Activated CD4-positive, alpha-beta T cell treated with anti-CD3 and anti-CD28 coated beads for 36 hours (primary cell): ENCODE measurements at regions not wholly inside any gene's neighbourhood (a gene's known extent, or its start where the extent isn't known, plus 50 kb on each side); places are given as distances from the start of the nearest gene placed in this dataset.
"Not testable (repeated sequence)": the region's sequence is repeated elsewhere in the genome, so short reads cannot be mapped to it uniquely, and the experiment has no call there.

Experiments used
- ATAC-seq: fragments of 200-7000 bp; cut with Tn5 transposase; one replicate; pipeline ENCODE4 v1.10.0; 2021; ENCODE audit warnings: mild to moderate bottlenecking, moderate library complexity
- CTCF ChIA-PET: fragments of 350-600 bp; sonication (Branson Sonifier 250); formaldehyde crosslinking; loops from one replicate; lab custom pipeline; 2021; ENCODE audit warnings: antibody characterized with exemption; lab: Charles Lee
- POLR2A ChIA-PET: fragments of 350-600 bp; sonication (Branson Sonifier 250); formaldehyde crosslinking; loops from one replicate; lab custom pipeline; 2021; ENCODE audit warnings: antibody characterized with exemption, inconsistent platforms; lab: Charles Lee
- DNase-seq: peaks from one replicate; pipeline ENCODE4 v3.0.0-alpha.2; 2020
- H3K27ac Mint-ChIP-seq: one replicate; pipeline ENCODE4 v1.8.0; 2021; ENCODE audit warnings: mixed read lengths
- H3K27me3 Mint-ChIP-seq: one replicate; pipeline ENCODE4 v1.8.0; 2021; ENCODE audit warnings: mixed read lengths
- H3K36me3 Mint-ChIP-seq: one replicate; pipeline ENCODE4 v1.8.0; 2021; ENCODE audit warnings: low read depth, mixed read lengths
- H3K4me1 Mint-ChIP-seq: one replicate; pipeline ENCODE4 v1.8.0; 2021; ENCODE audit warnings: mixed read lengths
- H3K4me3 Mint-ChIP-seq: one replicate; pipeline ENCODE4 v1.8.0; 2021; ENCODE audit warnings: mild to moderate bottlenecking, moderate library complexity, mixed read lengths
- H3K9me3 Mint-ChIP-seq: one replicate; pipeline ENCODE4 v1.8.0; 2021; ENCODE audit warnings: low read depth, mixed read lengths
- intact Hi-C, 2 experiments: fragments of 100-400 bp; cut with DNase I in 1 of 2; cut with micrococcal nuclease in 1 of 2; formaldehyde crosslinking; loops; one replicate each; pipeline versions ENCODE4 v1.14.2 to v1.15.1; 2022 to 2024; cut with DNase I, micrococcal nuclease

GRCh38 chr1:106366627-106367319 is 689.7 kb upstream of the PRMT6 start:
- POLR2A ChIA-PET, result no interaction called here
- Mint-ChIP-seq H3K4me1 (no peaks in the 10 kb centered on the region), H3K9me3 (peaks cover 11% of the 10 kb centered on the region), H3K36me3 (no peaks in the 10 kb centered on the region), H3K4me3 (no peak overlapping the region), H3K27ac (no peak overlapping the region), H3K27me3 (no peaks in the 10 kb centered on the region)
- no peak for ATAC-seq
- CTCF ChIA-PET, result interaction anchor here (1.0 kb wide), 1 partner anchor 314 kb away, joined by 3 read pairs; no protein-coding TSS in a partner anchor
- DNase-seq, result no peak
- intact Hi-C loops, result no loop called here

- no peaks in the 10 kb centered on the region for H3K27me3 Mint-ChIP-seq
- no peaks in the 10 kb centered on the region for H3K36me3 Mint-ChIP-seq
- no peak for DNase-seq
- no peak overlapping the region for H3K4me3 Mint-ChIP-seq
- ChIA-PET POLR2A (no interaction called here), CTCF (no interaction called here)
- intact Hi-C loops, result no loop called here
- no peak overlapping the region for H3K27ac Mint-ChIP-seq
- peaks cover 13% of the 10 kb centered on the region for H3K9me3 Mint-ChIP-seq
- H3K4me1 Mint-ChIP-seq, result no peaks in the 10 kb centered on the region
- ATAC-seq, result no peak
Measured at GRCh38 chr1:106378261-106378660, 678.2 kb upstream of the PRMT6 start.

GRCh38 chr1:106380772-106381171 is 675.7 kb upstream of the PRMT6 start:
- DNase-seq (no peak), ATAC-seq (no peak)
- H3K27ac Mint-ChIP-seq, result no peak overlapping the region
- POLR2A ChIA-PET, result no interaction called here
- no peaks in the 10 kb centered on the region for H3K27me3 Mint-ChIP-seq
- CTCF ChIA-PET, result no interaction called here
- intact Hi-C loops, result no loop called here
- no peak overlapping the region for H3K4me3 Mint-ChIP-seq
- no peaks in the 10 kb centered on the region for H3K36me3 Mint-ChIP-seq
- peaks cover 14% of the 10 kb centered on the region for H3K9me3 Mint-ChIP-seq
- no peaks in the 10 kb centered on the region for H3K4me1 Mint-ChIP-seq

GRCh38 chr1:106389160-106389559 is 667.3 kb upstream of the PRMT6 start:
- intact Hi-C loops, H3K36me3 Mint-ChIP-seq, ATAC-seq, DNase-seq, H3K4me3 Mint-ChIP-seq, H3K27me3 Mint-ChIP-seq, H3K4me1 Mint-ChIP-seq, H3K9me3 Mint-ChIP-seq, POLR2A ChIA-PET, CTCF ChIA-PET, H3K27ac Mint-ChIP-seq: not testable (repeated sequence)

GRCh38 chr1:106393046-106393445 is 663.4 kb upstream of the PRMT6 start:
- ATAC-seq (no peak), DNase-seq (no peak)
- no peak overlapping the region for H3K27ac Mint-ChIP-seq
- no peaks in the 10 kb centered on the region for H3K27me3 Mint-ChIP-seq
- peaks cover 8% of the 10 kb centered on the region for H3K9me3 Mint-ChIP-seq
- no peak overlapping the region for H3K4me3 Mint-ChIP-seq
- intact Hi-C loops, result no loop called here
- no peaks in the 10 kb centered on the region for H3K36me3 Mint-ChIP-seq
- no peaks in the 10 kb centered on the region for H3K4me1 Mint-ChIP-seq
- ChIA-PET CTCF (no interaction called here), POLR2A (no interaction called here)

- Mint-ChIP-seq H3K27me3 (no peaks in the 10 kb centered on the region), H3K27ac (no peak overlapping the region), H3K4me1 (no peaks in the 10 kb centered on the region), H3K9me3 (peaks cover 2% of the 10 kb centered on the region), H3K4me3 (no peak overlapping the region), H3K36me3 (no peaks in the 10 kb centered on the region)
- ATAC-seq (no peak), DNase-seq (no peak)
- CTCF ChIA-PET, result no interaction called here
- intact Hi-C loops, result no loop called here
- POLR2A ChIA-PET, result no interaction called here
Measured at GRCh38 chr1:106396020-106396419, 660.5 kb upstream of the PRMT6 start.

GRCh38 chr1:106398391-106398790 is 658.1 kb upstream of the PRMT6 start:
- Mint-ChIP-seq H3K36me3 (no peaks in the 10 kb centered on the region), H3K4me1 (no peaks in the 10 kb centered on the region), H3K27me3 (no peaks in the 10 kb centered on the region), H3K4me3 (no peak overlapping the region), H3K27ac (no peak overlapping the region), H3K9me3 (peaks cover 4% of the 10 kb centered on the region)
- intact Hi-C loops, result no loop called here
- ChIA-PET POLR2A (no interaction called here), CTCF (interaction anchor here (0.6 to 0.7 kb wide), 2 partner anchors 210 to 1901 kb away, joined by 3 read pairs; no protein-coding TSS in a partner anchor)
- ATAC-seq (no peak), DNase-seq (no peak)

- no peaks in the 10 kb centered on the region for H3K36me3 Mint-ChIP-seq
- no peak for DNase-seq
- intact Hi-C loops, result no loop called here
- no peak overlapping the region for H3K4me3 Mint-ChIP-seq
- CTCF ChIA-PET, result no interaction called here
- H3K9me3 Mint-ChIP-seq, result peaks cover 4% of the 10 kb centered on the region
- no peak overlapping the region for H3K27ac Mint-ChIP-seq
- H3K27me3 Mint-ChIP-seq, result no peaks in the 10 kb centered on the region
- no peak for ATAC-seq
- POLR2A ChIA-PET, result no interaction called here
- no peaks in the 10 kb centered on the region for H3K4me1 Mint-ChIP-seq
Measured at GRCh38 chr1:106406114-106406513, 650.4 kb upstream of the PRMT6 start.

GRCh38 chr1:106412321-106412720 is 644.2 kb upstream of the PRMT6 start:
- H3K36me3 Mint-ChIP-seq, H3K9me3 Mint-ChIP-seq, DNase-seq, CTCF ChIA-PET, H3K27ac Mint-ChIP-seq, ATAC-seq, intact Hi-C loops, H3K4me3 Mint-ChIP-seq, POLR2A ChIA-PET, H3K4me1 Mint-ChIP-seq, H3K27me3 Mint-ChIP-seq: not testable (repeated sequence)

- intact Hi-C loops, result no loop called here
- POLR2A ChIA-PET, result no interaction called here
Measured at GRCh38 chr1:106435269-106435668, 621.2 kb upstream of the PRMT6 start.

GRCh38 chr1:106439475-106439874 is 617.0 kb upstream of the PRMT6 start:
- H3K9me3 Mint-ChIP-seq, result peaks cover 5% of the 10 kb centered on the region
- POLR2A ChIA-PET, result no interaction called here
- H3K27me3 Mint-ChIP-seq, result no peaks in the 10 kb centered on the region
- H3K4me3 Mint-ChIP-seq, result no peak overlapping the region
- H3K36me3 Mint-ChIP-seq, result no peaks in the 10 kb centered on the region
- ATAC-seq (no peak), DNase-seq (no peak)
- no peaks in the 10 kb centered on the region for H3K4me1 Mint-ChIP-seq
- H3K27ac Mint-ChIP-seq, result no peak overlapping the region
- intact Hi-C loops, result no loop called here
- CTCF ChIA-PET, result no interaction called here

More at GRCh38 chr1:106435269-106435668, 621.2 kb upstream of the PRMT6 start:
- H3K36me3 Mint-ChIP-seq, result no peaks in the 10 kb centered on the region
- H3K9me3 Mint-ChIP-seq, result peaks cover 13% of the 10 kb centered on the region
- H3K4me3 Mint-ChIP-seq, result no peak overlapping the region
- no peaks in the 10 kb centered on the region for H3K4me1 Mint-ChIP-seq
- H3K27ac Mint-ChIP-seq, result no peak overlapping the region
- DNase-seq, result no peak
- CTCF ChIA-PET, result no interaction called here
- ATAC-seq, result no peak
- no peaks in the 10 kb centered on the region for H3K27me3 Mint-ChIP-seq

GRCh38 chr1:106447466-106447865 is 609.0 kb upstream of the PRMT6 start:
- H3K4me1 Mint-ChIP-seq, result no peaks in the 10 kb centered on the region
- no peak for ATAC-seq
- H3K4me3 Mint-ChIP-seq, result no peak overlapping the region
- POLR2A ChIA-PET, result no interaction called here
- H3K9me3 Mint-ChIP-seq, result peaks cover 4% of the 10 kb centered on the region
- CTCF ChIA-PET, result no interaction called here
- no peaks in the 10 kb centered on the region for H3K27me3 Mint-ChIP-seq
- H3K27ac Mint-ChIP-seq, result no peak overlapping the region
- DNase-seq, result no peak
- intact Hi-C loops, result no loop called here
- H3K36me3 Mint-ChIP-seq, result no peaks in the 10 kb centered on the region
